Jurkat, Clone E6-1 (cell line): ENCODE measurements at regions not wholly inside any gene's neighbourhood (a gene's known extent, or its start where the extent isn't known, plus 50 kb on each side); places are given as distances from the start of the nearest gene placed in this dataset.

ENCODE experiments used
- DNase-seq: peaks from one replicate; pipeline ENCODE4 v3.0.0-alpha.2; 2011; ENCODE audit warnings: low read depth, low spot score
- H3K4me3 ChIP-seq: 2 replicates; pipeline ENCODE4 v1.5.1; 2011; ENCODE audit warnings: mild to moderate bottlenecking, low read length, control low read depth, moderate library complexity

- no peak for DNase-seq
- H3K4me3 ChIP-seq, result no peak overlapping the region
Observed at GRCh38 chr10:104505521-104506042, 135.5 kb upstream of the SORCS3 start.

GRCh38 chr10:104509981-104510380, 131.1 kb upstream of the SORCS3 start:
- no peak overlapping the region for H3K4me3 ChIP-seq
- no peak for DNase-seq

GRCh38 chr10:104510644-104511043, 130.4 kb upstream of the SORCS3 start:
- DNase-seq, result no peak
- no peak overlapping the region for H3K4me3 ChIP-seq

GRCh38 chr10:104512800-104513199, 128.3 kb upstream of the SORCS3 start:
- no peak for DNase-seq
- no peak overlapping the region for H3K4me3 ChIP-seq

- H3K4me3 ChIP-seq, result no peak overlapping the region
- no peak for DNase-seq
Observed at GRCh38 chr10:104515678-104516199, 125.4 kb upstream of the SORCS3 start.

- no peak overlapping the region for H3K4me3 ChIP-seq
- no peak for DNase-seq
Observed at GRCh38 chr10:104516986-104517385, 124.1 kb upstream of the SORCS3 start.

GRCh38 chr10:104517946-104518345, 123.1 kb upstream of the SORCS3 start:
- no peak overlapping the region for H3K4me3 ChIP-seq
- no peak for DNase-seq

- no peak overlapping the region for H3K4me3 ChIP-seq
- no peak for DNase-seq
Observed at GRCh38 chr10:104518891-104519290, 122.2 kb upstream of the SORCS3 start.

GRCh38 chr10:104520653-104521052, 120.4 kb upstream of the SORCS3 start:
- DNase-seq, result no peak
- H3K4me3 ChIP-seq, result no peak overlapping the region

GRCh38 chr10:104521901-104522694, 119.0 kb upstream of the SORCS3 start:
- H3K4me3 ChIP-seq, result no peak overlapping the region
- no peak for DNase-seq

GRCh38 chr10:104526188-104526587, 114.9 kb upstream of the SORCS3 start:
- no peak overlapping the region for H3K4me3 ChIP-seq
- no peak for DNase-seq

GRCh38 chr10:104527013-104527412, 114.1 kb upstream of the SORCS3 start:
- no peak overlapping the region for H3K4me3 ChIP-seq
- no peak for DNase-seq

GRCh38 chr10:104540181-104540580, 100.9 kb upstream of the SORCS3 start:
- H3K4me3 ChIP-seq, result no peak overlapping the region
- DNase-seq, result no peak

GRCh38 chr10:104541820-104542219, 99.3 kb upstream of the SORCS3 start:
- no peak for DNase-seq
- no peak overlapping the region for H3K4me3 ChIP-seq

GRCh38 chr10:104546336-104546735, 94.8 kb upstream of the SORCS3 start:
- DNase-seq, result no peak
- no peak overlapping the region for H3K4me3 ChIP-seq

GRCh38 chr10:104546756-104547155, 94.3 kb upstream of the SORCS3 start:
- no peak for DNase-seq
- H3K4me3 ChIP-seq, result no peak overlapping the region

- DNase-seq, result no peak
- no peak overlapping the region for H3K4me3 ChIP-seq
Observed at GRCh38 chr10:104548090-104548489, 93.0 kb upstream of the SORCS3 start.

GRCh38 chr10:104556831-104557230, 84.3 kb upstream of the SORCS3 start:
- DNase-seq, result no peak
- no peak overlapping the region for H3K4me3 ChIP-seq

- DNase-seq, result no peak
- H3K4me3 ChIP-seq, result no peak overlapping the region
Observed at GRCh38 chr10:104557966-104558365, 83.1 kb upstream of the SORCS3 start.

GRCh38 chr10:104559935-104560334, 81.2 kb upstream of the SORCS3 start:
- no peak for DNase-seq
- H3K4me3 ChIP-seq, result no peak overlapping the region

GRCh38 chr10:104563051-104563450, 78.0 kb upstream of the SORCS3 start:
- DNase-seq, result no peak
- H3K4me3 ChIP-seq, result no peak overlapping the region
